MM.1S (cell line): ENCODE measurements at regions not wholly inside any gene's neighbourhood (a gene's known extent, or its start where the extent isn't known, plus 50 kb on each side); places are given as distances from the start of the nearest gene placed in this dataset.

Source experiments
- CTCF ChIP-seq: fragments of 300-600 bp; sonication (generic); IDR thresholded peaks from 2 replicates; pipeline ENCODE4 v1.5.1; 2016; ENCODE audit warnings: antibody characterized with exemption, low read length, mixed read lengths
- EZH2 ChIP-seq: fragments of 300-600 bp; sonication (generic); optimal IDR thresholded peaks from 2 replicates; pipeline ENCODE3; 2017; ENCODE audit warnings: low read depth, mild to moderate bottlenecking, antibody characterized with exemption, low read length, mixed read lengths

GRCh38 chr20:59495894-59496510 is 108.3 kb upstream of the PHACTR3 start:
- TF ChIP-seq CTCF (peak; percentile 86), EZH2 (no peak)
